Thoracic aorta (tissue), 2 donors: ENCODE measurements at regions not wholly inside any gene's neighbourhood (a gene's known extent, or its start where the extent isn't known, plus 50 kb on each side); places are given as distances from the start of the nearest gene placed in this dataset.

Experiments
- ATAC-seq: fragments of 150-250 bp; one replicate; pipeline ENCODE4 v1.8.0; 2017; ENCODE audit warnings: low read depth; ENCODE audit not compliant: insufficient number of reproducible peaks, low FRiP score
- DNase-seq: peaks from one replicate; pipeline ENCODE4 v3.0.0-alpha.2; 2020; ENCODE audit warnings: low spot score
- H3K27ac ChIP-seq, 2 donors: fragments of 200-600 bp; sonication (generic); 1 replicate in 1 of 2; 2 replicates in 1 of 2; pipeline ENCODE4 v1.5.1; 2016; ENCODE audit warnings: mild to moderate bottlenecking in 2 of 2, moderate library complexity in 2 of 2
- H3K27me3 ChIP-seq: fragments of 200-600 bp; sonication (generic); replicated peaks from 2 replicates; pipeline ENCODE4 v1.6.0; 2016; ENCODE audit warnings: mild to moderate bottlenecking; ENCODE audit not compliant: insufficient read depth
- H3K36me3 ChIP-seq: fragments of 200-600 bp; sonication (generic); one replicate; pipeline ENCODE4 v1.5.1; 2016
- H3K4me1 ChIP-seq, 2 donors: fragments of 200-600 bp; sonication (generic); 1 replicate in 1 of 2; 2 replicates in 1 of 2; pipeline versions ENCODE4 v1.5.1 to v1.6.0; 2016; ENCODE audit warnings: low read depth in 2 of 2, mild to moderate bottlenecking in 1 of 2; ENCODE audit not compliant: control insufficient read depth in 1 of 2
- H3K4me3 ChIP-seq: fragments of 200-600 bp; sonication (generic); 2 replicates; pipeline ENCODE4 v1.5.1; 2016; ENCODE audit warnings: mild to moderate bottlenecking
- H3K9me3 ChIP-seq: fragments of 200-600 bp; sonication (generic); 2 replicates; pipeline ENCODE4 v1.5.1; 2016
- TF ChIP-seq, protein P1 (sequence below): fragments of 200-600 bp; sonication (generic); IDR thresholded peaks from one replicate; pipeline ENCODE4 v1.5.1; 2019; ENCODE audit warnings: antibody characterized with exemption

DNA sequence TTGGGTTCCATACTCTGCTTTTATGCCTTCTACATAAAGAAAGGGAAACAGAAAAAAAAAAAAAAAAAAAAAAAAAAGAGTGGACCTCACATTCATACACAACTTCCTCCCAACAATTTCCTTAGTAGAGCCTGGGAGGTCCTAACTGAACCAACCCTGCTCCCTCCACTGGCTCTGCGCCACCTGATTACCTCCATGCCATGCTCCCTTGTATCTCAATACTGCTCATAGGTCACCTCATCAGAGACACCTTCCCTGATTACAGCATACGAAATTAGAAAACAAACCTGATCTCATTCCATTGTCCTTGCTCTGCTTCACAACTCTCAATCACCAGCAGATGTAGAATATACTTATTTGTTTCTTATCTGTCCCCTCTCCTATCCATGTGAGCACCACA is 134.2 kb upstream of the EYA4 start:
- TF ChIP-seq, protein P1, sequence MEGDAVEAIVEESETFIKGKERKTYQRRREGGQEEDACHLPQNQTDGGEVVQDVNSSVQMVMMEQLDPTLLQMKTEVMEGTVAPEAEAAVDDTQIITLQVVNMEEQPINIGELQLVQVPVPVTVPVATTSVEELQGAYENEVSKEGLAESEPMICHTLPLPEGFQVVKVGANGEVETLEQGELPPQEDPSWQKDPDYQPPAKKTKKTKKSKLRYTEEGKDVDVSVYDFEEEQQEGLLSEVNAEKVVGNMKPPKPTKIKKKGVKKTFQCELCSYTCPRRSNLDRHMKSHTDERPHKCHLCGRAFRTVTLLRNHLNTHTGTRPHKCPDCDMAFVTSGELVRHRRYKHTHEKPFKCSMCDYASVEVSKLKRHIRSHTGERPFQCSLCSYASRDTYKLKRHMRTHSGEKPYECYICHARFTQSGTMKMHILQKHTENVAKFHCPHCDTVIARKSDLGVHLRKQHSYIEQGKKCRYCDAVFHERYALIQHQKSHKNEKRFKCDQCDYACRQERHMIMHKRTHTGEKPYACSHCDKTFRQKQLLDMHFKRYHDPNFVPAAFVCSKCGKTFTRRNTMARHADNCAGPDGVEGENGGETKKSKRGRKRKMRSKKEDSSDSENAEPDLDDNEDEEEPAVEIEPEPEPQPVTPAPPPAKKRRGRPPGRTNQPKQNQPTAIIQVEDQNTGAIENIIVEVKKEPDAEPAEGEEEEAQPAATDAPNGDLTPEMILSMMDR, result no peak
- no peak overlapping the region for H3K4me3 ChIP-seq

GRCh38 chr6:133108419-133108818 is 132.7 kb upstream of the EYA4 start:
- H3K27ac ChIP-seq, result no peak overlapping the region
- no peaks in the 10 kb centered on the region for H3K4me1 ChIP-seq
- H3K9me3 ChIP-seq, result no peaks in the 10 kb centered on the region
- TF ChIP-seq, protein P1, result no peak
- H3K36me3 ChIP-seq, result no peaks in the 10 kb centered on the region
- no peaks in the 10 kb centered on the region for H3K27me3 ChIP-seq
- H3K4me3 ChIP-seq, result no peak overlapping the region
- DNase-seq (no peak), ATAC-seq (no peak)

More for the DNA sequence above, 134.2 kb upstream of the EYA4 start:
- no peaks in the 10 kb centered on the region for H3K4me1 ChIP-seq
- H3K27me3 ChIP-seq, result no peaks in the 10 kb centered on the region
- ATAC-seq (no peak), DNase-seq (no peak)
- H3K9me3 ChIP-seq, result no peaks in the 10 kb centered on the region
- no peak overlapping the region for H3K27ac ChIP-seq
- H3K36me3 ChIP-seq, result no peaks in the 10 kb centered on the region

DNA sequence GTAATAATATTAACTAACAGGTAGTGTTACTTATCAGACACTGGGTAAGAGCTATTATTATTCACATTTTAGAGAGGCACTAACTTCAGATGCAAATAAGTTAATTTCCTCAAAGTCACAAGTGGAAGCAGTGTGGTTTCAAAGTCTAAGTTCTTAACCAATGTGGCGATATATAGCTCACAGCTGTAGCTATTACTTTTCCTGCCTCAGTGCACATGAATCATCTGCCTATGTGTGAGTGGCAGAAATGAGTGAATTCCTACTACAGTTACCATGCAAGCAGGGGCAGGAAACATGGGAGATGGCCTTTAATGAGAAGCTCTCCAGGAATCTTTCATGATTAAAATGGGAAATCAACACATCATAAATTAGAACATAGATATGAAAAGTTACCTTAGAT is 126.2 kb upstream of the EYA4 start:
- DNase-seq (no peak), ATAC-seq (no peak)
- Histone ChIP-seq H3K4me1 (no peaks in the 10 kb centered on the region), H3K27me3 (no peaks in the 10 kb centered on the region), H3K36me3 (no peaks in the 10 kb centered on the region), H3K27ac (no peak overlapping the region), H3K4me3 (no peak overlapping the region), H3K9me3 (no peaks in the 10 kb centered on the region)
- TF ChIP-seq, protein P1, result no peak

DNA sequence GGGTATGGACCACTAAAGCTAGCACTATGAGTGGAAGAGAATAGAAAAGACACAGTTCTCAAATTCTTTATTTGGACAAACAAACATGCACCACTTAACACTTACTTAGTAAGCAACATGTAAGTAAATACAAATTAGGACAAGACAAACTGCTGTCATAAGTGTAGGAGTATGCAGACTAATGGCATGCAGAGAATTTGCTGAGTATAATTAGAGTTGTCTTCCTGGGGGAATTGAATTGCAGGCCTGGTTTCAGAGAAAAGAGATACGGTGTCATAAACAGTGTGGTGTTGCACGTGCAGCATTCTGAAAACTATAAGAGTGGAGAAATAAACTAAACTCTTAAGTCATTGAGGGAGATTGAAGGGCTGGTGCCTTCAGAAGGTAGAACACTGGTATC is 125.2 kb upstream of the EYA4 start:
- DNase-seq, result no peak
- TF ChIP-seq, protein P1, result no peak
- no peak overlapping the region for H3K4me3 ChIP-seq
- no peak for ATAC-seq
- no peak overlapping the region for H3K27ac ChIP-seq
- no peaks in the 10 kb centered on the region for H3K36me3 ChIP-seq
- H3K4me1 ChIP-seq, result no peaks in the 10 kb centered on the region
- no peaks in the 10 kb centered on the region for H3K9me3 ChIP-seq
- H3K27me3 ChIP-seq, result no peaks in the 10 kb centered on the region

- DNase-seq (no peak), ATAC-seq (no peak)
- H3K4me1 ChIP-seq, result peaks cover 0 to 12% of the 10 kb centered on the region in 2 donors
- TF ChIP-seq, protein P1, result no peak
- H3K27ac ChIP-seq, result no peak overlapping the region
- H3K36me3 ChIP-seq, result no peaks in the 10 kb centered on the region
- no peaks in the 10 kb centered on the region for H3K27me3 ChIP-seq
- no peak overlapping the region for H3K4me3 ChIP-seq
- no peaks in the 10 kb centered on the region for H3K9me3 ChIP-seq
Observed at GRCh38 chr6:133128191-133128590, 113.0 kb upstream of the EYA4 start.
